Tibial nerve (tissue), 4 donors: ENCODE measurements at regions not wholly inside any gene's neighbourhood (a gene's known extent, or its start where the extent isn't known, plus 50 kb on each side); places are given as distances from the start of the nearest gene placed in this dataset.

Experiments
- DNase-seq, 2 donors: peaks; one replicate each; pipeline ENCODE4 v3.0.0-alpha.2; 2019; ENCODE audit warnings: low spot score in 2 of 2
- H3K27ac ChIP-seq, 4 donors: fragments of 200-600 bp; sonication (generic) in 3 of 4; one replicate each; pipeline ENCODE4 v1.5.1; 2017 to 2019; ENCODE audit warnings: mild to moderate bottlenecking in 1 of 4
- H3K27me3 ChIP-seq, 2 donors: fragments of 200-600 bp; sonication (generic) in 1 of 2; one replicate each; pipeline versions ENCODE4 v1.5.1 to v1.6.0; 2017 to 2019
- H3K36me3 ChIP-seq, 3 donors: fragments of 200-600 bp; sonication (generic); one replicate each; pipeline ENCODE4 v1.5.1; 2018 to 2019
- H3K4me1 ChIP-seq, 4 donors: fragments of 200-600 bp; sonication (generic) in 3 of 4; one replicate each; pipeline ENCODE4 v1.5.1; 2017 to 2019
- H3K4me3 ChIP-seq, 4 donors: fragments of 200-600 bp; sonication (generic) in 3 of 4; one replicate each; pipeline ENCODE4 v1.5.1; 2017 to 2019; ENCODE audit warnings: mild to moderate bottlenecking in 1 of 4, moderate library complexity in 1 of 4
- H3K9me3 ChIP-seq, 4 donors: fragments of 200-600 bp; sonication (generic) in 3 of 4; one replicate each; pipeline ENCODE4 v1.5.1; 2017 to 2019
- EP300 ChIP-seq, 2 donors: sonication (generic); formaldehyde crosslinking; IDR thresholded peaks; one replicate each; pipeline ENCODE4 v1.6.1; 2017; ENCODE audit warnings: antibody characterized with exemption in 2 of 2, mild to moderate bottlenecking in 1 of 2
- POLR2A ChIP-seq, 2 donors: fragments of 450-650 bp; IDR thresholded peaks; one replicate each; pipeline ENCODE4 v1.6.1; 2017; ENCODE audit warnings: antibody characterized with exemption in 2 of 2, mild to moderate bottlenecking in 2 of 2, moderate library complexity in 2 of 2
- WGBS, 2 donors: methylation state at CpG; one replicate each; pipeline ENCODE4 v1.1.5; 2018; 5-methylcytosine and 5-hydroxymethylcytosine counted together
- TF ChIP-seq, protein P1 (sequence below), 5 experiments: fragments of 200-600 bp in 3 of 5; fragments of 450-650 bp in 2 of 5; sonication (generic) in 3 of 5; IDR thresholded peaks; one replicate each; pipeline ENCODE4 v1.5.1; 2016 to 2019; ENCODE audit warnings: antibody characterized with exemption in 5 of 5, mild to moderate bottlenecking in 3 of 5, moderate library complexity in 2 of 5

DNA sequence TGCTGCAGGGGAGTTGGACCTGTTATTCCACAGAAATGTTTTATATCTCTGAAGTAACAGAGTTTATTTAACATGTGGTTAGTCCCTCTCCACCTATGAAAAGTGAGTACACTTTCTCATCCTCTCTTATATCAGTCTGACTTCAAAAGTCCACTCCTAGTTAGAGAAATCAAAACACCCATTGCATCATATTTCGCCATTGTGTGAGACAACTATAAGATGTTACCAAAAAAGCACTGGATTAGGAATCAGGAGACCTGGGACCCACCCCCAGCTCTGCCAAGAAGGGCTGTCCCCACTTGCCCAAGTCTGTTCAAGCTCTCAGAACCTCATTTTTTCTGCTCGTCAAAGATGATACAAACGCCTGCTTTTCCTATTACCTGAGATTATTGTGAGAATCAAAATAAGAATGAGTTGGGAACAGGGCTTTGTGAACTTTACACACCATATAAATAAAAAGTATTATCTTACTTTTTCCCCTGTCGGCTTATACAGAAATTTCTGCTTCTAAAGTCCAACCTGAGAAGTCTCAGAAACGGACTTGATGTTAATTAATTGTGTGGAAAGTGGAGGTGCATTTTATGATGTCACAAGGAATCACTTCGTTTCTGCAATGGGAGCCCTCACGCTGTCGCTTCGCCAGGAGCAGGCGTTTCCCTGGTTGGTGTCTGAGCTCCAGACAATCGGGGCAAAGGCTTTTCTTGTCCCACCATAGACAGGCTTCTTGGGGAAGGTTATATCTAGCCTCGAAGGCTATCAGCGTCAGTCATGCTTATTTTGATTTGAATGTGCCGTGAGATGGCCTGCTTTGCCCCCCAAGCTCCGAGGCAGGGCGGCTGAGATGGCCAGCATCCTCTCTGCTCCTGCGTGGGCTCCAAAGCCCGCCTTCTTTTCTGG, 89.6 kb upstream of the ZNF516 start:
- no peak overlapping the region for H3K4me3 ChIP-seq
- TF ChIP-seq EP300 (IDR thresholded peaks at IDR 0.05), result no peak
- TF ChIP-seq POLR2A (IDR thresholded peaks at IDR 0.05), result no peak
- TF ChIP-seq, protein P1, sequence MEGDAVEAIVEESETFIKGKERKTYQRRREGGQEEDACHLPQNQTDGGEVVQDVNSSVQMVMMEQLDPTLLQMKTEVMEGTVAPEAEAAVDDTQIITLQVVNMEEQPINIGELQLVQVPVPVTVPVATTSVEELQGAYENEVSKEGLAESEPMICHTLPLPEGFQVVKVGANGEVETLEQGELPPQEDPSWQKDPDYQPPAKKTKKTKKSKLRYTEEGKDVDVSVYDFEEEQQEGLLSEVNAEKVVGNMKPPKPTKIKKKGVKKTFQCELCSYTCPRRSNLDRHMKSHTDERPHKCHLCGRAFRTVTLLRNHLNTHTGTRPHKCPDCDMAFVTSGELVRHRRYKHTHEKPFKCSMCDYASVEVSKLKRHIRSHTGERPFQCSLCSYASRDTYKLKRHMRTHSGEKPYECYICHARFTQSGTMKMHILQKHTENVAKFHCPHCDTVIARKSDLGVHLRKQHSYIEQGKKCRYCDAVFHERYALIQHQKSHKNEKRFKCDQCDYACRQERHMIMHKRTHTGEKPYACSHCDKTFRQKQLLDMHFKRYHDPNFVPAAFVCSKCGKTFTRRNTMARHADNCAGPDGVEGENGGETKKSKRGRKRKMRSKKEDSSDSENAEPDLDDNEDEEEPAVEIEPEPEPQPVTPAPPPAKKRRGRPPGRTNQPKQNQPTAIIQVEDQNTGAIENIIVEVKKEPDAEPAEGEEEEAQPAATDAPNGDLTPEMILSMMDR (IDR thresholded peaks at IDR 0.05), result no peak
- no peaks in the 10 kb centered on the region for H3K9me3 ChIP-seq
- DNase-seq, result no peak
- 77% methylated on average over 18 of the region's 18 CpGs for WGBS, 2 donors
- H3K27me3 ChIP-seq, result peaks cover 0 to under 1% of the 10 kb centered on the region in 2 donors
- no peak overlapping the region for H3K27ac ChIP-seq
- H3K36me3 ChIP-seq, result no peaks in the 10 kb centered on the region
- H3K4me1 ChIP-seq, result peaks cover 0 to 15% (median 3%) of the 10 kb centered on the region in 4 donors

DNA sequence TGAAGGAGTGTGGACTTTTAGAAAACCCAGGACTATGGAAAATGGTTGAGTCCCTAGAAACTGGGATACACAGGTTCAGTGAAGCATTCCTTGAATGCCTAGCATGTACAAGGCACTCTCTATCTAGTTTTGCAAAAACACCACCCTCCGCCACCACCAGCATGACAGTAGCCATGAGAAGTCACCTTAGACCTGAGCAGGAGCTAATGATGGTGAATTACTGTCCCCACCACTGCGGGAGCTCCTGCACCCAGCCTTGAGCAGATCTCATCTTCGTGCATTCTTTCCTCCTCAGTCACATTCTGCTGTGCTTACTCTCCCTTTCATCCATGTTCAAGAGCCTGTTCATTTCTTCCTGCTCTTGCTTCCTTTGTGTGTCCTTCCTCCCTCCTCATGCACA, 86.2 kb upstream of the ZNF516 start:
- no peak overlapping the region for H3K4me3 ChIP-seq
- H3K36me3 ChIP-seq, result no peaks in the 10 kb centered on the region
- no peak overlapping the region for H3K27ac ChIP-seq
- no peak for TF ChIP-seq EP300 (IDR thresholded peaks at IDR 0.05)
- H3K9me3 ChIP-seq, result no peaks in the 10 kb centered on the region
- H3K27me3 ChIP-seq, result peaks cover 0 to 17% of the 10 kb centered on the region in 2 donors
- peaks cover 0 to 10% (median 0%) of the 10 kb centered on the region in 4 donors for H3K4me1 ChIP-seq
- WGBS, 2 donors, result 87 to 93% methylated on average over 3 of the region's 3 CpGs
- DNase-seq, result no peak

DNA sequence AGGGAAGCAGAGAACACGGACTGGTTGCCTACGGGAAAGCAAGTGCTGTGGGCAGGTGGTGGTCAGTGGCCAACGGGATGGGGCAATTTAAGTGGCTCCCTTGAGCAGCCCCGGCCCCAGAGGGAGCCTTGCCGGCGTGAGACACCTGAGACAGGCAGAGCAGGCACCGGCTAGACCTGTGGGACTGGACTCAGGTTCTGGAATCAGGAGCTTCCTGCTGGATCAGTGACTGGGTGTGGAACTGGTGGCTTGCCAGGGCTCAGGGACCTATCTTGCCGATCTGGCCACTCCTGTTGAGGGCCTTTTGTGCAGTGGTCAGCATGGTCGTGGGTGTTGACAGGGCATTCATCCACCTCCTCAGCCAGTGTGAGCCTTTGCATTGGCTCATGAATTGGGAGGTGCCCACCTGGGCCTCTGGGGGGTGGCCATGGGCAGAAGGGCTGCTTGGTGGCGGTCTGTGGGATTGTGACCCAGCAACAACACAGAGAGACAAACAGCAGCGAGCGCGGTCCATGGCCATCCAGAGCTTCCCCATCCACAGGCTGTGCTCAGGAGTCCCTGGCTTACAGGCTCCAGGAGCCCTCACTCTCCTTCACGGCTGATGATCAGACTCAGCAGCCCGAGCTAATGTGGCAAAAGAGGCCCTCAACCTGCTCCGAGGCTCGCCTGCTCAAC, 85.4 kb upstream of the ZNF516 start:
- no peak overlapping the region for H3K4me3 ChIP-seq
- peaks cover 0 to 10% (median 0%) of the 10 kb centered on the region in 4 donors for H3K4me1 ChIP-seq
- H3K36me3 ChIP-seq, result no peaks in the 10 kb centered on the region
- no peak for DNase-seq
- TF ChIP-seq POLR2A (IDR thresholded peaks at IDR 0.05) (no peak), EP300 (IDR thresholded peaks at IDR 0.05) (no peak)
- TF ChIP-seq, protein P1 (IDR thresholded peaks at IDR 0.05), result no peak
- 85 to 86% methylated on average over 11 to 17 of the region's 17 CpGs for WGBS, 2 donors
- H3K27ac ChIP-seq, result no peak overlapping the region
- no peaks in the 10 kb centered on the region for H3K9me3 ChIP-seq
- H3K27me3 ChIP-seq, result peaks cover 0 to 17% of the 10 kb centered on the region in 2 donors

DNA sequence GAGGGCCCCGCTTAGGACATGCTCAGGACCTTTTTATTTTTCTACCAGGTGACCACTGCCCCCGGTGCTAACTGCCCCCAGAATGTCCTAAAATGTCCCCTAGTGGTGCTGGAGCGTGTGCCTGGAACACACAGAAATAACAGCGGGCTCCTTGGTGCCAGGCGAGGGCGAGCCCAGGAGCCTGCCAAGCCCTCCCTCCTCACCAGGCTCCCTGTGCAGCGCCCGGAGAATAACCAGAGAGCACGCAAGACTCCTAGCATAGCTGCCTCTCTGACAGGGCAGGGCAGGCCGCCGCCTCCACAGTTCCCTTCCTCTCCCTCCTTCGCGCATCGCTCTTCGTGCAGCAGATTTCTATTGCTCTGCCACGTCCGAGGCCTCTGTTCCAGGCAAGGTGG, 84.3 kb upstream of the ZNF516 start:
- H3K9me3 ChIP-seq, result no peaks in the 10 kb centered on the region
- DNase-seq, result no peak
- 76 to 82% methylated on average over 7 to 17 of the region's 17 CpGs for WGBS, 2 donors
- H3K27ac ChIP-seq, result no peak overlapping the region
- peaks cover 0 to 17% of the 10 kb centered on the region in 2 donors for H3K27me3 ChIP-seq
- no peak overlapping the region for H3K4me3 ChIP-seq
- TF ChIP-seq EP300 (IDR thresholded peaks at IDR 0.05) (no peak), POLR2A (IDR thresholded peaks at IDR 0.05) (no peak)
- TF ChIP-seq, protein P1 (IDR thresholded peaks at IDR 0.05), result no peak
- H3K36me3 ChIP-seq, result no peaks in the 10 kb centered on the region
- H3K4me1 ChIP-seq, result peaks cover 0 to 10% (median 0%) of the 10 kb centered on the region in 4 donors

DNA sequence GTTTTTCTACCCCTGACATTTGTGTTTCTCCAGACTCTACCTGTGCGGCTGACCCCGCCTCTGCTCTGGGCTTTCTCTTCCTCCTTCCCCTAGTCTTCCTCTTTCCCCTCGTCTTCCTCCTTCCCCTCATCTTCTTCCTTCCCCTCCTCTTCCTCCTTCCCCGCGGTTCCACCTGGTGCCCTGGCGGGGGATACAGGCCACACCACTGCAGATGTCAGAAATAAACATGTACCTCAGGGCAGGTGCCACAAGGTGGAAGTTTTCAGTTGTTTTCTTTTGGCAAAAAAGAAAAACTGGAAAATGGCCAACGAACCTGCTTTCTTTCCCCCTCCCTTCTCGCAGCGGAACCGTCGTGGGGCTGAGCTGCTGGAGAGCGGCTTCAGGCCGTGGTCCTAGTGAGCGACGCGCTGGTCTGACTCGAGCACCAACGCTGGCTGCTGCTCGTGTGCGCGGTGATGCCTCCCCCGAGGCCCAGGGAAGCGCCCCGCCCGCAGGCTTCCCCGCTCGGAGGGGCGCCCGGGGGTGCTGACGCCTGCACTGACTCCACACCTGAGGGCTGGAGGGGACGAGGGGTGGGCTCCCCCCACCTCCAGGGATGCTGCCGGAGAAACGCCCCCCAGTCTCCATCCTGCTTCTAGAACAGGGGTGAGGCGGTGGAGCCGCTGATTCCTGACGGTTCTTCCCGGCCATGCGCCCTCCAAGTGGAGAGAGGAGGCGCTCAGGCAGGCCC, 83.7 kb upstream of the ZNF516 start:
- H3K27me3 ChIP-seq, result peaks cover 0 to 17% of the 10 kb centered on the region in 2 donors
- 18 to 41% methylated on average over 16 to 30 of the region's 39 CpGs for WGBS, 2 donors
- peak overlapping the region in 1 of 4 donors; percentile 14 for H3K4me3 ChIP-seq
- H3K4me1 ChIP-seq, result peaks cover 0 to 10% (median 0%) of the 10 kb centered on the region in 4 donors
- no peaks in the 10 kb centered on the region for H3K9me3 ChIP-seq
- H3K36me3 ChIP-seq, result no peaks in the 10 kb centered on the region
- no peak overlapping the region for H3K27ac ChIP-seq
- TF ChIP-seq POLR2A (IDR thresholded peaks at IDR 0.05), result no peak
- TF ChIP-seq, protein P1 (IDR thresholded peaks at IDR 0.05), result no peak
- no peak for TF ChIP-seq EP300 (IDR thresholded peaks at IDR 0.05)
- DNase-seq, result no peak
